CMK (cell line): ENCODE measurements at regions not wholly inside any gene's neighbourhood (a gene's known extent, or its start where the extent isn't known, plus 50 kb on each side); places are given as distances from the start of the nearest gene placed in this dataset.

Experiments
- DNase-seq: peaks from one replicate; pipeline ENCODE4 v3.0.0-alpha.2; 2010; ENCODE audit warnings: low read depth

DNA sequence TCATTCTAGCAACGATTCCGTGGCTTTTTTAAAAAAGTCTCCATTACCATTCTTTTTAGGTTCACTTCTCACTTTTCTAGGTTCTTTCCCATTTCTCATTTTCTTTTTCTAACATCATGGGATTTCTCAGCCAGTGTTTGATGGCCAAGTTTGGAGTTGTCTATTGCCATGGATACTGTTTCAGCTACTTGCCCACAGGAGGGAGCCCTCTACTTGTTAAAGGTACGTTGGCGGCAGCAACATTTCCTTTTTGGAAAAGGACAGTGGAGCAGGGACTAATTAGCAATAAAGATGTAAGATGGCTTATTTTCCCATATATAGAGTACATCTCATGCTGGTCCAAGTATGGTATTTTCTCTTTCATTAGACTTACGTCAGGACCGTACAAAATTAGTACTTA is 2257.5 kb upstream of the C9orf72 start:
- DNase-seq: peak; percentile 9

DNA sequence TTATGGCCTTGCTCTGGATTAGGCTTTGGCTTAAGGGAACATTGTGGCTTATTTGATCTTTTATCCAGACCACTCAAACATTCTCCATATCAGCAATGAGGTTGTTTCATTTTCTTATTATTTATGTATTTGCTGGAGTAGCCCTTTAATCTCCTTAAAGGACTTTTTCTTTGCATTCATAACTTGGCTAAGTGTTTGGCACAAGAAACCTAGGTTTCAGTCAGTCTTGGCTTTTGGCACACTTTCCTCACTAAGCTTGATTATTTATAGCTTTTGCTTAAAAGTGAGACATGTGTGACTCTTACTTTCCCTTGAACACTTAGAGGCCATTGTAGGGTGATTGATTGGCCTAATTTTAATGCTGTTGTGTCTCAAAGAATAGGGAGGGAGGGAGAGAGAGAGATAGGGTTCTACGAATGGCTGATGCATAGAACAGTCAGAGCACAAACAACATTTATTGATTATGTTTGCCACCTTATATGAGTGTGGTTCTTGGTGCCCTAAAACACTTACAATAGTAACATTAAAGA is 2265.3 kb upstream of the C9orf72 start:
- no peak for DNase-seq

DNA sequence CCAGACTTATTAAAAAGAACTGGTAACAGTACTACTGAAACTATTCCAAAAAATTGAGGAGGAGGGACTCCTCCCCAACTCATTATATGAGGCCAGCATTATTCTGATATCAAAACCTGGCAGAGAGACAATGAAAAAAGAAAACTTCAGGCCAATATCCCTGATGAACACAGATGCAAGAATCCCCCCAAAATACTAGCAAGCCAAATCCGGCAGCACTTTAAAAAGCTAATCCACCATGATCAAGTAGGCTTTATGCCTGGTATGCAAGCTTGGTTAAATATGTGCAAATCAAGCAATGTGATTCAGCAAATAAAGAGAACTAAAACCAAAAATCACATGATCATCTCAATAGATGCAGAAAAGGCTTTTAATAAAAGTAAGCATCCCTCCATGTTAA is 2271.0 kb upstream of the C9orf72 start:
- no peak for DNase-seq

DNA sequence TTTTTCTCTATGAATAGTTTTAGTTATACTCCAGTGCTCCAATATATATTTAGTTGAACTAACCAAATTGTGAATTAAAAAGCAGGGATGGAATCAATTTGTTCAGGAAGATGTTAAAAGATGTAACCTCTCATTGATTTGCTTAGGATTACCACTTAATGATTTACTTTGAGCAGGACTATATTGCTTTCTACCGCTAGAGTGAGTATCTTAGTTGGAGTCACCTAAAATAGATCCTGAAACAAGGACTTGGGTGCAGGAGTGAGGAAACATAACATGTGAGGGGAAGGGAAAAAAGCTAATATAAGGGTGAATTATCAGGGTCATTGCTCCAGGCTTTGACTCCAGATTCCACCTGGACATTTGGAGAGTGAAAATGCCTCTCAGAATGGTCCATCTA is 2277.4 kb upstream of the C9orf72 start:
- DNase-seq: no peak

DNA sequence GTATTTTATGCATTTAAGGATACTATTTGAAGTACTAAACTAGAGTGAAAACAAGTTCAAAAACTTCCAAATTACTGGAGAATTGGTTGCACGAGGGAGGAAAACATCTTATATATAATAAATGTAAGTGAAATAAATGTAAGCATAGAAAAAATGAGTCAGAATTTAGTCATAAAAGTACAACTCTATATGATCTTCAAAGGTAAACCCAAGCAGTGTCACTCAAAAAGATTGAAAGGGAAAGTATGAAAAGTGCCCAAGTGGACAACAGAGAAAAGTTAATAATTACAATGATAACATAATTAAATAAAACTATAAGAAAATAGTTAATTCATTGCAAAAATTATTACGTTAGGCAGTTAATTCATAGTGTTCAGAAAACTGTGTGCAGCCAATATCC is 2288.5 kb upstream of the C9orf72 start:
- DNase-seq: no peak

DNA sequence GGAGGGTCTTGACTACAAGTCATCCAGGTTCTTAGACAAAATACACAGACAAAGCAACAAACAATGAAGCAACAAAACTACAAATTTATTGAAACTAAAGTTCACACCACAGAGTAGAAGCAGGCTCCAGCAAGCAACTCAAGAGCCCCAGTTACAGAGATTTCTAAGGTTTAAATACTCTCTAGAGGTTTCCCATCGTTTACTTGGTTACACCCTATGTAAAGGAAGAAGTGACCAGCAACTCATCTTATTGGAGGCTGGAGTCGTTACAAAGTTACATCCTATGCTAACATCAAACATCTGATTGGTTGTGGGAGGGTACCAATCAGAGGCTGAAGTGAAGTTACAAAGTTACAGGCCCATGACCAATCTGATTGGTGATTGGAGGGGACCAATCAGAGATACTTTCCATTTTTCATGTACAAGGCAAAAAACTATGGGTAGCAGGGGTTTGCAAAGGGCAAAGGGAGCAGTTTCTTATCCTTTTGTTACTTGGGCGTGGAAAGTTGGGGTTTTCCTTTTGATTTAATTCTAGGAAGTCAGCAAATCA is 2292.6 kb upstream of the C9orf72 start:
- no peak for DNase-seq

GRCh38 chr9:29866556-29866955 is 2293.3 kb upstream of the C9orf72 start:
- DNase-seq: no peak

DNA sequence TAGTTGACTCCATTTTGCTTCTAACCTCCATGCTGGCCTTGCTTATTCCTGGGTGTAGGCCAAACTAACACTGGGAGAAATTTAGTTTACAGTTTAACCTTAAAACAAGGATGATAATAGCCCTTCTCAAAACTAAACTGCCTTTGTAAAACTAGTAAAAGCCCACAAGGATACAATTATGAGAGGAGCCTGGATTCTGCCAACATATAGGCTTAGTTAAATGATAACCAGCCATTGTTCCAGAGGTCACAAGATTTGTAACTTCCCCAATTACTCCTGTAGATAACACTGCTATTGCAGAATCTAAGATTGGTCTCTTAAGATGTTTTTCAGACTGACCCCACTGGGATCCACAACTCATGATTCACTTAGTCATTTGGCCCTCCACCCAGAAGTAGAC is 2300.3 kb upstream of the C9orf72 start:
- no peak for DNase-seq

- no peak for DNase-seq
These were observed 2302.3 kb upstream of the C9orf72 start for GRCh38 chr9:29875547-29875946.

- no peak for DNase-seq
These were observed 2309.5 kb upstream of the C9orf72 start for GRCh38 chr9:29882767-29883166.

DNA sequence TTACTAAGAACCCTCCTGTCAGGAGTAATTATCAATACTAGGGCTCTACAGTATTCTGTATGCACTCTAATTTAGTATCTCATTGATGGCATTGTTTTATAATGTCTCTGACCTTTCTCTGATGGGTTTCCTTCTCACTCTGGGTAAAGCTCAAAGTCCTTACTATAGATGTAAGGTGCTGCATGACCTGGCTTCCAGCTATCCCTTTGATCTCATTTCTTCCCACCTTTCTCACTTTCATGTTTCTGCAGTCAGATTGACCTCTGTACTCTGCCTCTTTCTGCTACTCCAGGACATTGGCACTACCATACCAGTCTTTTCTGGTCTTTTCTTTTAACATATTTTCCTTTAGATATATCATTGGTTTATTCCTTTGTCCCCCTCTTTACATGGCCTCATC is 2332.8 kb upstream of the C9orf72 start:
- no peak for DNase-seq

GRCh38 chr9:29928072-29928471 is 2354.8 kb upstream of the C9orf72 start:
- no peak for DNase-seq

GRCh38 chr9:29939559-29939958 is 2366.3 kb upstream of the C9orf72 start:
- no peak for DNase-seq

GRCh38 chr9:29945012-29945411 is 2371.7 kb upstream of the C9orf72 start:
- no peak for DNase-seq

GRCh38 chr9:29958469-29958868 is 2385.2 kb upstream of the C9orf72 start:
- no peak for DNase-seq

DNA sequence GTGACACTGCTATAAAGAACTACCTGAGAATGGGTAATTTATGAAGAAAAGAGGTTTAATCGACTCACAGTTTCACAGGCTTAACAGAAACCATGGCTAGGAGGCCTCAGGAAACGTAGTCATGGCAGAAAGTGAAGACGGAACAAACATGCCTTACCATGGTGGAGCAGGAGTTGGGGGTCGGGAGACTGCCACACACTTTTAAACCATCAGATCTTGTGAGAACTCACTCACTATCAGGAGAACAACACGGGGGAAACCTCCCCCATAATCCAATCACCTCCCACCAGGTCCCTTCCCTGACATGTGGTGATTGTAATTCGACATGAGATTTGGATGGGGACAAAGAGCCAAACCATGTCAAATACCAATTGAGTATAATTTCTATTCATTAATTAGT is 2392.6 kb upstream of the C9orf72 start:
- DNase-seq: peak; percentile 54

GRCh38 chr9:29966247-29966646 is 2393.0 kb upstream of the C9orf72 start:
- no peak for DNase-seq

- no peak for DNase-seq
These were observed 2395.6 kb upstream of the C9orf72 start for GRCh38 chr9:29968831-29969230.

- DNase-seq: no peak
These were observed 2396.1 kb upstream of the C9orf72 start for GRCh38 chr9:29969408-29969807.

DNA sequence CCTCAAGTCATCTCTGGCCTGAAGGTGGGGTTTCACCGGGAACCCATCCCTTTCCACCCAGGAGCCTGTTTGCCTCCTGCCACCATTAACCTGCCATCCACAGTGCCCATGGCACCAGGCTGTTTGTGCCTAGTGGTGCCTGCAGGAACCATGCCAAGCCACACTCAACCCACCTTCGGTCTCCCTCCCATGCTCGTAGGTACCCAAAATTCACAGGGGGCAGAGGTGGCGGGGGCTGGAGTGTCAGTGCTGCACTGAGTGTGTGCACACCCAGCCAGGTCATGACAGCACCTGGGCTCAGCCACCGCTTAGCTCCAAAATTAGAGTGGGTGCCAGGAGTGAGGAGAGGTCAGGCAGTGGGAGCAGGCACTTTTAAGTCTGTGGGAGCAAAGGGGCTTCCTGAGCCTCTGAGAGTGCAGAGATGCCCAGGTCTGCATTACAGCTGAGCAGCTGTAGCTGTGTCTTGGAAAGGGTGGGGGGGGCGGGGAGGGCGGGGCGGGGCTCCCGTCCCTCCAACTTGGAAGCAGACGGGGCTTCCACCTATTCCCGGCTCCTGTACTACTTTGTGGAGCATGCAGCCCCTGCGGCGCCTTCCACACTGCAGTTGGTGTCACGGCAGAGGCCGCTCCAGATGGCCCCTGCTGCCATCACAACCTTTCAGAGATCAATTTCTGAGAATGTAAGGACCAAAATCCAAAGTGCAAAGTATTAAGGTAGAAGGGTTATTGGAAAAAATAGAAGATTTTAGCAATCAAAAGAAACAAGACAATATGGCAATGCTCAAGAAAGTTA is 2396.8 kb upstream of the C9orf72 start:
- DNase-seq: no peak

- DNase-seq: no peak
These were observed 2400.9 kb upstream of the C9orf72 start for GRCh38 chr9:29974197-29974596.

DNA sequence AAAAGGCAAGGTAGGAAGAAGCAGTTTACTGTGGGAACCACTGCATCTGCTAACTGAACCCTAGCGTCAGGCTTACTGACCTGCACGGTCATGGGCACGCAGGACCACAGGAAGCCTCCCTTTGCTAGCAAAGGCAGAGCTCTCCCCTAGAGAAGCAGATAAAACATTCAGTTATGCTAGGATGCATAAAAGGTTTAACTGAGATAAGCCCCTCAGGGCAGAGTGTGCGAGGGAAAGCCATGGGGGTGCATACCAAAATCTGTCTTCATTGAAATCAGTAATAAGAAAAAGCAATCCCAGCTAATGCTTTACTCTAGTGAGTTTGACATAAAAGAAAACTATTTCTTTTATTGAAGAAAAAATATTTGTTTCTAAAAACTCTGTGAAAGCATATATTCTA is 2403.7 kb upstream of the C9orf72 start:
- no peak for DNase-seq

- DNase-seq: no peak
These were observed 2403.4 kb upstream of the ACO1 start for GRCh38 chr9:29981013-29981412.

- DNase-seq: no peak
These were observed 2384.8 kb upstream of the ACO1 start for GRCh38 chr9:29999645-30000044.
